Stimulated activated CD4-positive, alpha-beta T cell treated with anti-CD3 and anti-CD28 coated beads, Interleukin-12 subunit alpha, Interleukin-12 subunit beta, amount 100 ng/mL, for 4 hours (primary cell): ENCODE measurements at regions not wholly inside any gene's neighbourhood (a gene's known extent, or its start where the extent isn't known, plus 50 kb on each side); places are given as distances from the start of the nearest gene placed in this dataset.
"Not testable (repeated sequence)": the region's sequence is repeated elsewhere in the genome, so short reads cannot be mapped to it uniquely, and the experiment has no call there.

Source experiments
- DNase-seq: peaks from one replicate; pipeline ENCODE4 v3.0.0-alpha.2; 2020

DNA sequence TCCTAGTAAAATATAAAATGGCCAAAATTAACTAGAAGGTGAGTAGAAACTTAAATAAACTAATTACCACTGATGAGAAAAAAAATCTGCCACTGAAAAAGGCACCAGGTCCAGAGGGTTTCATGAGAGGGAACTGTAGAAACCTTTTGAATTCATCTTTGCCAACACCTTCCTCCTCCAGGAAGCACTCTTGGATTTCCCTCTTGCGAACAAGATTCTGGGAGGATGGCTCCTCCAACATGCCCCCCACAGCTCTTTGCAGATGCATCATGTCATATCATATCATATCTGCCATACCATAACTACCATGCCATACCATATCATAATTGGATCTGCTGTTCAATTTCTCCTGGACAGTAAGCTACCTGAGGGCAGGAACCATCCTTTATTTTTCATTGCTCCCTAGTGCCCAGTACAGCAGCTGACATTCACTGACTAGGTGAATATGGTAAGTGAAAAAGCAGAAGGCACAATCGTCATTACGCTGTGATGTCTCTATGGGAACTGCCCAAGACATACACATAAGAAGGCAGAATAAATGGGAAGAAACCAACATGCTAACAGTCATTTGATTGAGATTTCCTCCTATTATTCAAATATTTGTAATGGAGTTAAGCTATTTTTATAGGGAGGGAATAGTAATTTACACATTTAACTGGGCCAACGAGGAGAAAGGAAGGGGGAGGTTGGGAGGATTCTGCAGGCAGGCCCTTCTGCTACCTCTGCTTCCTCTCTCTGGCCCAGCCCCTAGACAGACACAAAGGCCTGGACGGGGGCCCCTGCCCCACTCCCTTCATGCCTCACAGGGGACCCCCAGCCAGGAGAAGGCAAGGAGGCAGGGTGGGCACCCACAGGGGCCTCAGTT lies 110.1 kb upstream of the SMURF2 start:
- no peak for DNase-seq

GRCh38 chr17:64769712-64770111 lies 107.6 kb upstream of the SMURF2 start:
- no peak for DNase-seq

DNA sequence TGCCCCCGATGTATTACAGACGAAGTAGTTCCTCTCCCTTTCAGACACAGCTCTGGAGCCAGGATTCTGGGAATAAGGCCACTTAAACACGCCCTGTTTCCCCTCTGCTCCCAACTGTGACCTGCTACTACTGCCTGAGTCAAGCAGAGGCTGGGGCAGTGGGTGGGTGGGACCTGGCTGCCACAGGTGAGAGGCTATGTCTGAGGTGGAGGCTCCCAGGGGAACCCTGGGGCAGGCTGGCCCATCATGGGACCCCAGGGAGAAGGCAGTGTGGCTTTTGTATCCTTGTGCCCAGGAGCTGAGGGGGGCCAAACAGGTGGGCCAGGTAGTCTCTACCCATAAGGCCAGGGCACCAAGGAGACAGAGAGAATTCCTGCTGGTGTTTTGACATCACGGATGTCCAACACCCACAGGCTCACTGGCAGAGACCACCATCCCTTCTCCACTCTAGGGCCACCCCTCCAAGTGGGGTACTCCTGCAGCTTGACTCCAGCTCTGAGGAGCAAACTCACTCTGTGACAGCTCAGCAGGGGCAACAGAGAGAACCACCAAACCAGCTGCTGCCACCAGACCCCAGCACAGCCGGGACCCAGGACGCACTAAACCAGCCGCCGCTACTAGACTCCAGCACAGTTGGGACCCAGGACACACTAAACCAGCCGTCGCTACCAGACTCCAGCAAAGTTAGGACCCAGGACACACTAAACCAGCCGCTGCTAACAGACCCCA lies 105.3 kb upstream of the SMURF2 start:
- no peak for DNase-seq

DNA sequence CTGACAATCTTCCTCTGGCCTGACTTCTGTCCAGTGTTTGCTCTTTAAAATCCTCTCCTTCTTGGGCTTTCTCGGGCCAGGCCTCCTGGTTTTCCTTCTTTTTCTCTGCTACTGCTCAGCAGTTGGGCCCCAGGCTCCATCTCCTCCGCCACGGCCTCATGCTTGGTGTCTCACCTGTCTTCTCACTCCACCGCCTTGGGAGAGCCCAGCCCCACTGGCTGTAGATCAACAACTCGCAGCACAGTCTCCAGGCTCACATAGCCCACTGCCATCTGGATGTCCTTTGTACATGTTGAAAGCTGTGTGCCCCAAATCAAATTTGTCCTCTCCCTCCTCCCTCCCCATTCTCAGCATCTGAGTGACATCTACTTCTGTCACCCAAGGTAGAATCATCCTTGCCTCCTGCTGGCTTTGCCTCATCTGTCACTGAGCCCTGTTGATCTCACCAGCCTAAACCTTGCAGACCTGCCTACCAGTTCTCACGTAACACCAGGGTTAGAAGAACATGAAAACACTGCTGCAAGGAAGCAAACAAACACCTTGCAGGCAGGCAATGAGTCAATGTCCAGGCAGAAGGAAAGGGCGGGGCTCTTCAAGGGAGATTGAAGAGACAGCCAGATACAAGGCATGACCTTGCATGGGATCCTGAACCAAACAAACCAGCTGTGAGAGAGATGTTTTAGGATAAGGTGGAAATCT lies 103.2 kb upstream of the SMURF2 start:
- DNase-seq, result no peak

DNA sequence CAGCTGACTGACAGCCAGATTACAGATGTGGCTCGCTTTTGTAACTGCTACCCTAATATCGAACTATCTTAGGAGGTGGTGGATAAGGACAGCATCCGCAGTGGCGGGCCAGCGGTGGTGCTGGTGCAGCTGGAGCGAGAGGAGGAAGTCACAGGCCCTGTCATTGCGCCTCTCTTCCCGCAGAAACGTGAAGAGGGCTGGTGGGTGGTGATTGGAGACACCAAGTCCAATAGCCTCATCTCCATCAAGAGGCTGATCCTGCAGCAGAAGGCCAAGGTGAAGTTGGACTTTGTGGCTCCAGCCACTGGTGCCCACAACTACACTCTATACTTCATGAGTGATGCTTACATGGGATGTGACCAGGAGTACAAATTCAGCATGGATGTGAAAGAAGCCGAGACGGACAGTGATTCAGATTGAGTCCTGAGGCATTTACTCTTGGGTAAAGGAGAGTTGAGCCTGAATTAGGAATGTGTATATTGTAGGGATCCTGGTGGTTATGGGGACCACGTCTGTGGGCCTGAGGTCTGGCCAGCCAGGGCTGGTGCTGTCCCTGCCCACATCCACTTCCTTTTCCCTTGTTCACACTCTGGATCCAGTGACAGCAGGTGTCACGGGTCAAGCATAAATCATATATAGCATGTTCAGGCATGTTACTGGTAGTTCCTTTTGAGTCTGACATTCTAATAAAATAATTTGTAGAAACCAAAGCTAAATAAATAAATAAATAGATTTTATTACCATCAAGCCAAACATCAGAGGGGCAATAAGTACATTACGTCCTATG lies 89.0 kb upstream of the SMURF2 start:
- DNase-seq, result no peak

- DNase-seq, result no peak
Observed at GRCh38 chr17:64750478-64750877, 88.4 kb upstream of the SMURF2 start.

DNA sequence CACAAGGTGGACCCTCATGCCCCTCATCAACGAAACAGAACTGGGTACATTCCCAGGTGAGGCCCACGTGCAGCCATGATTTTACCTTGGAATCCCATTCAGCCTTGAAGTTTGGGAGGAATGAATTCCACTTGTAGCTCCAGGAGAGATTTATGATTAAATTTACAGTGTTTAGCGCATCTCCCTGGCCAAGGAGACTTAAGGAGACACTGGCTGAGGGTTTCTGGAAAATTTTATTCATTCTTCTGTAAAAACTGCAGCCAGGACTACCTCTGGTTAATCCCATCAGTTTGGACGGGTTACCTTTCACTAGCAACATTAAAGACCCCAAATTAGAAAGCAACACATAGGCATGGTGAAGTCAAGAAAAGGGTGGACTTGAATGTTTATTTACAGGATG lies 87.2 kb upstream of the SMURF2 start:
- DNase-seq, result no peak

DNA sequence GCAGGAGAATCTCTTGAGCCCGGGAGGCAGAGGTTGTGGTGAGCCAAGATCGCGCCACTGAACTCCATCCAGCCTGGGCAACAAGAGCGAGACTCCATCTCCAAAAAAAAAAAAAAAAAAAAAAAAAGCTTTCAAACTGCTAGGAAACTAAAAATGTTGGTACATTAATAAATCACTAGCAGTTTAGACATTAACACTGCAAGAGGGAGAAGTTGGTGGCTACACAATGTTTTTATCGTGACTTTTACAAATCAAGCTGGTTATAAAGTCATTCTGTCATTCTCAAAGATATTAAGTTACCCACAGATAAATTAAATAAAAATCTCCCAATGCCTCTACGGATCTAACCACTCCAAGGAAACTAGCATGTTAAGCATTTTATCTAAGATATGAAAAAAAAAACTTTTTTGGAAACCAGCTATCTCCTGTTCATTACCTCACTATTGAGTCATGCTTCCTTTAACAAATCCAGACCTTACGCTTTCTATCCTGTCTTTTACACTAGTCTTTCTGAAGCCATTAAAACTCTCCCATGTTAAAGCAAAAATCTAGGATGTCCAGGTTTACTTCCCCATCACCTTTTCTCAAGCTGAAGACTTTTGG lies 85.9 kb upstream of the SMURF2 start:
- no peak for DNase-seq

DNA sequence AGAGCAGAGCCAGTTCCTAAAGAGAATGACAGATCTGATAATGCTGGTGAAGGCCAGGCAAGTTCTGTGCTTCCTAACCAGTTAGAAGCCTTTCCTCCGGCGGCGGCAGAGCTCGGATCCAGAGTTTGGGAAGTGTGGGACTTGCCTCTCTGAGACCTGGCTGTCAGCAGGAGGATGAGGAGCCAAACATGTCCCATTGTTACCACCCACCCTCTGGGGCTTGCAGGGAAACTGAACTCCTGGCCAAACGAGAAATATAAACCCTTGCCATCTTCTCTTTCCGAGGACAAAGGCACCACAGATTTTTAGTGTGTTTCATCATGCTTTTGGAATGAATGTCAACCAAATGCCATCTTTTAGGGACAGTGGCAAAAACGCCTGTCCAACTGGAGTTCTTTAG lies 80.2 kb upstream of the SMURF2 start:
- DNase-seq, result no peak

DNA sequence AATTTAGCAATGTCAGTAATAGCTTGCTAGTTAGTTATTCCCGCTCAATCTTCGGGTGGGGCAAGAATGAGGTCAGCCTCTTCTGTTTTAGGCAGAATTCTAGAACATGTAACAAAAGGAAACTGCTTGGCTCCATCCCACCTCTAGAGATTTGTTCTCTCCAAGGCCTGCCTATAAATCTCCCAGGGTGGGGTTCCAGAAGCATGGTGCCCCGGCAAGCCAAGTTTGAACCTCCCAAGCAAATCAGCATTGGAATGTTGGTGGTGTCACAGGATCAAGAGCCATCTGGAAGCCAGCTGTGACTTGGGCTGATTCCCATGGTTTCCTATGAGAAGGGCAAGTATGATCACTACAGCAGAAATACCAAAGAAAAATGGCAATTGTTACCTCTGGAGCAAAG lies 79.8 kb upstream of the SMURF2 start:
- DNase-seq, result not testable (repeated sequence)

DNA sequence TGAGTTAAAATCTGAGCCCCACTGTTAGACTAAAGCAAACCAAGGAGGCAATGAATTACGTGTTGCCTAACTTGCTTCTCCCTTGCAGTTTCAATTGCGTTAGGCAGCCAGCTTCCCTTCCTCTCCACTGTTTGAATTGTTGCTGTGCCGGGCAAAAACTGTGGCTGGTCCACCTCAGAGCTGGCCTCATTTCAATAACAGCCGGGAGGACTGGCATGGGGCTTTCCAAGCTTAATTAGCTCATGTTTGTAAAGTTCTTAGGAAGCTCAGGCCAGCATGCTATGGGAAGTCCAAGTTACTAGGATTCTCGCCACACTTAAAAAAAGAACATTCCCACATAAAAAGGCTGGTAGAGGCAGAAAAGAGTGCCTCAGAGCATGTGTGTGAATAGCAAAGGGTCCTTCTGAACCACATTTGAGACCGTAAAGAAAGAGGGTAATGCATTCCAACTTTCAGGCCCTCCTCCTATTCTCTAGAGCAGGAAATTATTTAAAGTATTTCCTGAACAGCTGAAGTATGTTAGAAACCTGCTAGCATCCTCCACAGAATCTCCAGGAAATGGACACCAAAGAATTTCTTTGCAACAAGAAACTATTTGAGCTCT lies 79.0 kb upstream of the SMURF2 start:
- DNase-seq, result no peak

GRCh38 chr17:64739316-64740058 lies 77.4 kb upstream of the SMURF2 start:
- DNase-seq, result no peak

- DNase-seq, result peak; percentile 8
Observed at GRCh38 chr17:64736804-64737492, 74.8 kb upstream of the SMURF2 start.

DNA sequence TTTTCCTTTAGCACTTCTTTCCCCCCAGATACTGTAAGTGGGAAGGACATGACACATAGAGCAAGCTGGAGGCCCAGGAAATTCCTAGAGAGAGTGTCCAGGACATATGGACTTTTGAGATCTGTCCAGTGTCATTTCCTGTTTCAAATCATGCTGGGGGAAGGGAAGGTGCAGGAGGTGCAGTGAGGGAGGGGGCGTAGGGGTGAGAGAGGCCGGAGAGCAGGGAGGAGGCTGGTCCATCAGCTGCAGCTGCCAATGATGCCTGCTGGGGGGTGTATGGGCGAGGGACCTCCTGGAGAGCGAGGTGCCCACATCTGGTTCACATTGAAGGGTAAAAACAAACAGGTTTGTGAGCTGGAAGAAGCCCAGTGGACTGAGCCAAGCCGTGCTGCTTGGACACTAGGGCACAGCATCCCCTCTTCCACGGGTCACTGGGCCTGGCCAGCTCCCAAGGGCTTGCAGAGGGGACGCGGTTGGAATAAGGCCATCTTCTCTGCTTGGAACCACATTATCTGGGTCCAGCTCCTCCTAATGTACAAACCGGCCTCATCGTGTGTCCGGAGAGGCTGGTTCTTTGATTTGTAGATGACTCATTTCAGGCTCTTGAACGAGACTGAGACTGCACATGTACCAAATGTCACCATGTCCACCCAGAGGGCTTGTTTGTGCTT lies 70.4 kb upstream of the SMURF2 start:
- no peak for DNase-seq

- DNase-seq, result not testable (repeated sequence)
Observed at GRCh38 chr17:64730023-64730422, 67.9 kb upstream of the SMURF2 start.

DNA sequence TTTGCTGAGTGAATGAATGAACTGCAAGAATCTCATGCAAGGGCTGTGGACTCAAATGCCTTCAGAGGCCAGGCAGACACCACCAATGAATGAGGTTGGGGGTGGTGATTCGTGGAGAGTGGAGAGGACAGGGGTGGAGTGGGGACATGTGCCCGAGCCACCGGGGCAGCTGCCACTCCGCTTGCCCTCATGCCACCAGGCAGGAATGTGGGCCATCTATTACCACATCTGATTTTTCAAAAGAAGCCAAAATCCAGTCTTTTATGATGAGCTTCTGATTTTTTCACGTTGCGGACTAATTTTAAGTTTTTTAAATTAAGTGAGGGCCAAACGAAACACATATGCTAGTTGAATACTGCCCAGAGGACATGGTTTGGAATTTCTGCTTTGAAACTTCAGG lies 67.1 kb upstream of the SMURF2 start:
- no peak for DNase-seq

GRCh38 chr17:64728041-64728695 lies 66.1 kb upstream of the SMURF2 start:
- no peak for DNase-seq

DNA sequence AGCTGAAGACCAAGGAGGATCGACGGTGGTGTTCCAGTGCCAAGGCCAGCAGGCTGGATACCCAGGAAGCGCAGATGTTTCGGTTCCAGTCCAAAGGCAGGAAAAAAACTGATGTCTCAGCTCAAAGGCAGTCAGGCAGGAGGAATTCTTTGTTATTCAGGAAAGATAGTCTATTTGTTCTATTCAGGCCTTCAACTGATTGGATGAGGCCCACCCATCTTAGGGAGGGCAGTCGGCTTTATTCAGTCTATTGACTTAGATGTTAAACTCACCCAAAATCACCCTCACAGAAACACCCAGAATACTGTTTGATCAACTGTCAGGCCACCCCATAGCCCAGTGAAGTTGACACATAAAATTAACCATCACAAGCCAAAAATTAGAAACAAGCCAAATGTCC lies 63.9 kb upstream of the SMURF2 start:
- not testable (repeated sequence) for DNase-seq

DNA sequence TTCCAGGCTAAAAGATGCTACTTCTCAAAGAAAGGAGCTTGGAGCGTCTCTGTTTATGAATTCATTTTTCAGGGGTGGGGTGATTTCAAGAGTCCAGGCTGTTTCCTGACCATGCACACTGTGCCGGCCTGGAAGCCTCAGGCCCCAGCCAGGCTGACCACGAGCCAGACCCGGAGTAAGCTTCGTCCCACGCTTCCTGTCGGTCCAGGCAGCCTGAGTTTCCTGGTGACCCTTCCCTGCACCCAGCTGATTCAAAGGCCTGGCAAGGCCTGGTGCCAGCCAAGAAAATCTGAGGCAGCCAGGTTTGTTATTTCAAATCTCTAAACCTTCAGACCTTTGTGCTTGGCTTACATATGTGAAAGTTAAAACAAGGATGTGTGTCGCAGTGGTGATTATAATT lies 62.1 kb upstream of the SMURF2 start:
- DNase-seq, result not testable (repeated sequence)
